HCT116 (cell line): ENCODE measurements at regions not wholly inside any gene's neighbourhood (a gene's known extent, or its start where the extent isn't known, plus 50 kb on each side); places are given as distances from the start of the nearest gene placed in this dataset.

ENCODE experiments used
- ATAC-seq: fragments of 200-7000 bp; cut with Tn5 transposase; 2 replicates; pipeline ENCODE4 v1.9.1; 2020; ENCODE audit warnings: mild to moderate bottlenecking, moderate library complexity
- BruUV-seq: library from RNA; stranded (reverse); fragments of 400-500 nt; replicated peaks from 2 replicates; lab custom pipeline; 2021; lab: Mats Ljungman, UMichigan
- CTCF ChIA-PET: fragments of 300-600 bp; sonication (Branson Sonifier 250); formaldehyde crosslinking; loops from one replicate; lab custom pipeline; 2021; ENCODE audit warnings: antibody characterized with exemption; lab: Charles Lee
- POLR2A ChIA-PET: fragments of 300-600, 350-600 bp; sonication (Branson Sonifier 250); formaldehyde crosslinking; loops from one replicate; lab custom pipeline; 2021; ENCODE audit warnings: antibody characterized with exemption; lab: Charles Lee
- RAD21 ChIA-PET, 2 experiments: fragments of 300-600 bp; sonication (Branson Sonifier 250); formaldehyde crosslinking; loops; one replicate each; lab custom pipeline; 2023; ENCODE audit warnings: low total read pairs in 2 of 2; ENCODE audit not compliant: uncharacterized antibody in 2 of 2, unreplicated experiment in 2 of 2, low non-redundant PET in 1 of 2; lab: Charles Lee
- DNase-seq: peaks from one replicate; pipeline ENCODE4 v3.0.0-alpha.2; 2010; ENCODE audit warnings: low read depth, low spot score
- H2AFZ ChIP-seq: fragments of 200-600 bp; shearing (Covaris generic), sonication (generic); 2 replicates; pipeline ENCODE4 v1.6.1; 2017; ENCODE audit warnings: low read depth, mixed run types, mixed read lengths, antibody characterized with exemption, low read length; ENCODE audit not compliant: poor library complexity, severe bottlenecking
- H3K27ac ChIP-seq: 2 replicates; pipeline ENCODE4 v1.5.1; 2012; ENCODE audit warnings: low read depth, low read length
- H3K27me3 ChIP-seq: fragments of 200-600 bp; sonication (generic); 2 replicates; pipeline ENCODE4 v1.6.1; 2016; ENCODE audit warnings: mixed run types, low read length, mixed read lengths; ENCODE audit not compliant: insufficient read depth
- H3K36me3 ChIP-seq, 2 experiments: fragments of 200-500 bp in 1 of 2; fragments of 200-600 bp in 1 of 2; sonication (Bioruptor generic) in 1 of 2; sonication (generic) in 1 of 2; 2 replicates each; pipeline versions ENCODE4 v1.5.1 to v1.6.1; 2014 to 2016; ENCODE audit warnings: low read length in 2 of 2, inconsistent platforms in 1 of 2, mixed read lengths in 1 of 2, mixed run types in 1 of 2; ENCODE audit not compliant: insufficient read depth in 2 of 2, control insufficient read depth in 1 of 2
- H3K4me1 ChIP-seq, 2 experiments: fragments of 200-600 bp in 1 of 2; sonication (generic) in 1 of 2; 2 replicates each; pipeline versions ENCODE4 v1.5.1 to v1.6.1; 2012 to 2017; ENCODE audit warnings: low read length in 2 of 2, inconsistent platforms in 1 of 2, mild to moderate bottlenecking in 1 of 2, mixed read lengths in 1 of 2, mixed run types in 1 of 2, moderate library complexity in 1 of 2; ENCODE audit not compliant: insufficient read depth in 2 of 2, control insufficient read depth in 1 of 2
- H3K4me2 ChIP-seq: fragments of 200-600 bp; sonication (generic); 2 replicates; pipeline ENCODE4 v1.6.1; 2017; ENCODE audit warnings: mixed run types, low read length, mixed read lengths
- H3K4me3 ChIP-seq, 2 experiments: fragments of 200-600 bp in 1 of 2; sonication (generic) in 1 of 2; replicated peaks in 1 of 2; 2 replicates each; pipeline ENCODE4 v1.5.1; 2011 to 2016; ENCODE audit warnings: low read length in 2 of 2, control low read depth in 1 of 2, low read depth in 1 of 2, mild to moderate bottlenecking in 1 of 2, mixed read lengths in 1 of 2, mixed run types in 1 of 2
- H3K79me2 ChIP-seq: fragments of 200-600 bp; sonication (generic); 2 replicates; pipeline ENCODE4 v1.6.1; 2017; ENCODE audit warnings: mild to moderate bottlenecking, mixed run types, low read length, moderate library complexity, mixed read lengths; ENCODE audit not compliant: insufficient read depth
- H3K9ac ChIP-seq: fragments of 200-600 bp; sonication (generic); 2 replicates; pipeline ENCODE4 v1.6.1; 2016; ENCODE audit warnings: low read length, mixed read lengths
- H3K9me2 ChIP-seq: fragments of 200-600 bp; sonication (generic), shearing (Covaris generic); 2 replicates; pipeline ENCODE4 v1.6.1; 2017; ENCODE audit warnings: mixed run types, mild to moderate bottlenecking, moderate library complexity; ENCODE audit not compliant: insufficient read depth
- H3K9me3 ChIP-seq, 2 experiments: fragments of 200-500 bp in 1 of 2; fragments of 200-600 bp in 1 of 2; sonication (Bioruptor generic) in 1 of 2; sonication (generic) in 1 of 2; 2 replicates each; pipeline ENCODE4 v1.6.1; 2014 to 2017; ENCODE audit warnings: low read length in 2 of 2, mixed read lengths in 2 of 2, inconsistent platforms in 1 of 2, low read depth in 1 of 2, mild to moderate bottlenecking in 1 of 2, mixed run types in 1 of 2, moderate library complexity in 1 of 2; ENCODE audit not compliant: control insufficient read depth in 1 of 2, insufficient read depth in 1 of 2
- H4K20me1 ChIP-seq: fragments of 200-600 bp; sonication (generic), shearing (Covaris generic); 2 replicates; pipeline ENCODE4 v1.6.1; 2017; ENCODE audit warnings: mixed run types, mild to moderate bottlenecking, moderate library complexity; ENCODE audit not compliant: insufficient read depth
- CBX3 ChIP-seq: IDR thresholded peaks from 2 replicates; pipeline ENCODE4 v1.6.1; 2012; ENCODE audit warnings: low read depth
- ELF1 ChIP-seq: IDR thresholded peaks from 2 replicates; pipeline ENCODE4 v1.6.1; 2012; ENCODE audit warnings: low read depth, borderline replicate concordance
- EZH2 ChIP-seq: fragments of 200-600 bp; sonication (generic); IDR thresholded peaks from 2 replicates; pipeline ENCODE4 v1.6.1; 2017; ENCODE audit warnings: antibody characterized with exemption, mixed run types
- MAX ChIP-seq: IDR thresholded peaks from 2 replicates; pipeline ENCODE4 v1.6.1; 2012
- POLR2A ChIP-seq: IDR thresholded peaks from 2 replicates; pipeline ENCODE4 v1.7.0; 2011; ENCODE audit warnings: borderline replicate concordance; ENCODE audit not compliant: insufficient read depth, insufficient read length; ENCODE audit errors: extremely low read depth
- POLR2AphosphoS5 ChIP-seq: IDR thresholded peaks from 2 replicates; pipeline ENCODE4 v1.6.1; 2011; ENCODE audit warnings: mild to moderate bottlenecking, low read depth, low read length, moderate library complexity
- SIN3A ChIP-seq: IDR thresholded peaks from 2 replicates; pipeline ENCODE4 v1.6.1; 2012; ENCODE audit warnings: low read depth
- TCF7L2 ChIP-seq: IDR thresholded peaks from 2 replicates; pipeline ENCODE4 v1.7.0; 2011; ENCODE audit warnings: borderline replicate concordance, inconsistent platforms; ENCODE audit not compliant: insufficient read depth, insufficient read length; ENCODE audit errors: extremely low read depth
- ZBTB33 ChIP-seq: IDR thresholded peaks from 2 replicates; pipeline ENCODE4 v1.6.1; 2011; ENCODE audit warnings: mild to moderate bottlenecking, low read length, moderate library complexity; ENCODE audit not compliant: insufficient replicate concordance; ENCODE audit errors: extremely low read depth
- ZFX ChIP-seq: fragments of 450-650 bp; IDR thresholded peaks from 2 replicates; pipeline ENCODE4 v1.6.1; 2017
- ZNF274 ChIP-seq: fragments of 200-500 bp; sonication (Bioruptor generic); IDR thresholded peaks from 2 replicates; pipeline ENCODE4 v1.6.1; 2014; ENCODE audit warnings: mild to moderate bottlenecking, low read depth, low read length, inconsistent platforms
- intact Hi-C: fragments of 100-400 bp; cut with micrococcal nuclease; formaldehyde crosslinking; loops from 2 replicates; pipeline ENCODE4 v1.10.0; 2022
- TF ChIP-seq, protein P1 (sequence below), 3 experiments: fragments of 200-600 bp in 1 of 3; sonication (generic) in 1 of 3; IDR thresholded peaks in 2 of 3; conservative IDR thresholded peaks in 1 of 3; 2 replicates each; pipeline ENCODE4 v1.5.1; 2012 to 2017; ENCODE audit warnings: low read depth in 2 of 3, low read length in 2 of 3, antibody characterized with exemption in 1 of 3, borderline replicate concordance in 1 of 3, control low read depth in 1 of 3, mild to moderate bottlenecking in 1 of 3, mixed read lengths in 1 of 3, mixed run types in 1 of 3, moderate library complexity in 1 of 3; ENCODE audit not compliant: insufficient read depth in 1 of 3
- TF ChIP-seq, protein P2 (sequence below): IDR thresholded peaks from 2 replicates; pipeline ENCODE4 v1.6.1; 2012; ENCODE audit warnings: low read depth

DNA sequence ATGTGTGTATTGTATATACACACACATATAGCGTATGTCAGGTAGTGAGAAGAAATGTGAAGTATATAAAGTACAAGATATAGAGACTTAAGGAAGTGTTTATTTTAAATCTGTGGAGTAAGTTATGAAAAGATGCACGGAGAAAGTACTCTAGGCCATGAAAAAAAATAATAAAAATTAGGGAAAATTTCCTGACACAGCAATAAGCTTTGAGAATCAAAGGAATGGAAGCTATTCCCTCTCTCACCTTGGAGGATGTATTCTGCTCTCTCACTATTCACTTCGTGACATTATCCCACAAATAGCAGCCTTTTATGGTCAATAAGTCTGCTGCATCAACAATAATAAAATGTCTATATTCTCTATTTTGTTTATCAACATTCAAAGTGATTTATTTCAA, 700.4 kb upstream of the RGS18 start:
- Histone ChIP-seq H3K27ac (no peak overlapping the region), H3K4me1 (no peaks in the 10 kb centered on the region), H2AFZ (no peak overlapping the region), H4K20me1 (no peaks in the 10 kb centered on the region), H3K27me3 (no peaks in the 10 kb centered on the region), H3K4me3 (no peak overlapping the region), H3K36me3 (no peaks in the 10 kb centered on the region), H3K9me2 (no peaks in the 10 kb centered on the region), H3K79me2 (no peaks in the 10 kb centered on the region), H3K9me3 (no peaks in the 10 kb centered on the region), H3K4me2 (no peak overlapping the region), H3K9ac (no peak overlapping the region)
- RAD21 ChIA-PET, result no interaction called here
- no peak for DNase-seq
- intact Hi-C loops, result no loop called here
- POLR2A ChIA-PET, result no interaction called here
- no TSS peak for BruUV-seq
- CTCF ChIA-PET, result no interaction called here
- ATAC-seq, result no peak
- no peak for TF ChIP-seq EZH2
- no peak for TF ChIP-seq SIN3A
- TF ChIP-seq ELF1, result no peak
- no peak for TF ChIP-seq ZFX
- no peak for TF ChIP-seq MAX
- TF ChIP-seq, protein P1, sequence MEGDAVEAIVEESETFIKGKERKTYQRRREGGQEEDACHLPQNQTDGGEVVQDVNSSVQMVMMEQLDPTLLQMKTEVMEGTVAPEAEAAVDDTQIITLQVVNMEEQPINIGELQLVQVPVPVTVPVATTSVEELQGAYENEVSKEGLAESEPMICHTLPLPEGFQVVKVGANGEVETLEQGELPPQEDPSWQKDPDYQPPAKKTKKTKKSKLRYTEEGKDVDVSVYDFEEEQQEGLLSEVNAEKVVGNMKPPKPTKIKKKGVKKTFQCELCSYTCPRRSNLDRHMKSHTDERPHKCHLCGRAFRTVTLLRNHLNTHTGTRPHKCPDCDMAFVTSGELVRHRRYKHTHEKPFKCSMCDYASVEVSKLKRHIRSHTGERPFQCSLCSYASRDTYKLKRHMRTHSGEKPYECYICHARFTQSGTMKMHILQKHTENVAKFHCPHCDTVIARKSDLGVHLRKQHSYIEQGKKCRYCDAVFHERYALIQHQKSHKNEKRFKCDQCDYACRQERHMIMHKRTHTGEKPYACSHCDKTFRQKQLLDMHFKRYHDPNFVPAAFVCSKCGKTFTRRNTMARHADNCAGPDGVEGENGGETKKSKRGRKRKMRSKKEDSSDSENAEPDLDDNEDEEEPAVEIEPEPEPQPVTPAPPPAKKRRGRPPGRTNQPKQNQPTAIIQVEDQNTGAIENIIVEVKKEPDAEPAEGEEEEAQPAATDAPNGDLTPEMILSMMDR (IDR thresholded peaks at IDR 0.05 in 2 of 3, conservative IDR thresholded peaks at IDR 0.05 in 1 of 3; ENCODE audit: borderline replicate concordance in 1 of 3, insufficient read depth in 1 of 3, low read depth in 2 of 3, low read length in 2 of 3), result no peak
- no peak for TF ChIP-seq TCF7L2
- no peak for TF ChIP-seq ZBTB33
- no peak for TF ChIP-seq CBX3
- TF ChIP-seq ZNF274, result no peak
- TF ChIP-seq POLR2A, result no peak
- no peak for TF ChIP-seq POLR2AphosphoS5
- TF ChIP-seq, protein P2, sequence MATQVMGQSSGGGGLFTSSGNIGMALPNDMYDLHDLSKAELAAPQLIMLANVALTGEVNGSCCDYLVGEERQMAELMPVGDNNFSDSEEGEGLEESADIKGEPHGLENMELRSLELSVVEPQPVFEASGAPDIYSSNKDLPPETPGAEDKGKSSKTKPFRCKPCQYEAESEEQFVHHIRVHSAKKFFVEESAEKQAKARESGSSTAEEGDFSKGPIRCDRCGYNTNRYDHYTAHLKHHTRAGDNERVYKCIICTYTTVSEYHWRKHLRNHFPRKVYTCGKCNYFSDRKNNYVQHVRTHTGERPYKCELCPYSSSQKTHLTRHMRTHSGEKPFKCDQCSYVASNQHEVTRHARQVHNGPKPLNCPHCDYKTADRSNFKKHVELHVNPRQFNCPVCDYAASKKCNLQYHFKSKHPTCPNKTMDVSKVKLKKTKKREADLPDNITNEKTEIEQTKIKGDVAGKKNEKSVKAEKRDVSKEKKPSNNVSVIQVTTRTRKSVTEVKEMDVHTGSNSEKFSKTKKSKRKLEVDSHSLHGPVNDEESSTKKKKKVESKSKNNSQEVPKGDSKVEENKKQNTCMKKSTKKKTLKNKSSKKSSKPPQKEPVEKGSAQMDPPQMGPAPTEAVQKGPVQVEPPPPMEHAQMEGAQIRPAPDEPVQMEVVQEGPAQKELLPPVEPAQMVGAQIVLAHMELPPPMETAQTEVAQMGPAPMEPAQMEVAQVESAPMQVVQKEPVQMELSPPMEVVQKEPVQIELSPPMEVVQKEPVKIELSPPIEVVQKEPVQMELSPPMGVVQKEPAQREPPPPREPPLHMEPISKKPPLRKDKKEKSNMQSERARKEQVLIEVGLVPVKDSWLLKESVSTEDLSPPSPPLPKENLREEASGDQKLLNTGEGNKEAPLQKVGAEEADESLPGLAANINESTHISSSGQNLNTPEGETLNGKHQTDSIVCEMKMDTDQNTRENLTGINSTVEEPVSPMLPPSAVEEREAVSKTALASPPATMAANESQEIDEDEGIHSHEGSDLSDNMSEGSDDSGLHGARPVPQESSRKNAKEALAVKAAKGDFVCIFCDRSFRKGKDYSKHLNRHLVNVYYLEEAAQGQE, result no peak
